NT2/D1 (cell line): ENCODE measurements at regions not wholly inside any gene's neighbourhood (a gene's known extent, or its start where the extent isn't known, plus 50 kb on each side); places are given as distances from the start of the nearest gene placed in this dataset.

ENCODE experiments used
- SUZ12 ChIP-seq: IDR thresholded peaks from 2 replicates; pipeline ENCODE4 v1.6.1; 2011; ENCODE audit not compliant: insufficient read length, insufficient read depth; ENCODE audit errors: extremely low read depth
- YY1 ChIP-seq: IDR thresholded peaks from 2 replicates; pipeline ENCODE4 v1.6.1; 2011; ENCODE audit not compliant: insufficient read length, insufficient read depth

DNA sequence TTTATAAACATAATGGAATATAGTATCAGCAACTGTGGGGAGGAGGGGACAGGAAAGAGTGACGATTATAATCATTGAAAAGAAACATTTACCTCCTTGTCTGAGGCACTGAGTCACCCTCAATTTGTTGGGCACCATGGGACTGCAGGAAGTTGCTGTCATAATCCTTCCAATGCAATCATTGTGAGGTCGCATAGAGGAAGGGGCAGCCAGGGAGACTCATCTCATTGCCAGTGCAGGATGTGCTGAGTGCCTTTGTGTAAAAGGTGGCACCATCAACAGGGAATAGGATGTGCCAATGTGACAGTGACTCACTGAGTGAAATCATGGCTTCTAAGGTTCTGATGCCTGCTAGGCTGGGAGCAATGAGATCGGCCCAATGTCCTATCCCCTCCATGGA lies 300.4 kb upstream of the ADAMTS9 start:
- TF ChIP-seq YY1 (no peak), SUZ12 (no peak)
